Activated T-helper 17 cell treated with anti-CD3 and anti-CD28 coated beads, Interleukin-2, amount 50 U/mL, for 72 hours (primary cell): ENCODE measurements at regions not wholly inside any gene's neighbourhood (a gene's known extent, or its start where the extent isn't known, plus 50 kb on each side); places are given as distances from the start of the nearest gene placed in this dataset.

Experiments used
- ATAC-seq: fragments of 150-1000 bp; cut with Tn5 transposase; replicated peaks from 2 replicates; pipeline ENCODE4 v1.10.0; 2021; ENCODE audit warnings: mild to moderate bottlenecking, moderate library complexity
- H3K27ac Mint-ChIP-seq: one replicate; pipeline ENCODE4 v1.8.0; 2022; ENCODE audit warnings: mixed read lengths
- H3K27me3 Mint-ChIP-seq: one replicate; pipeline ENCODE4 v1.8.0; 2022; ENCODE audit warnings: mixed read lengths
- H3K36me3 Mint-ChIP-seq: one replicate; pipeline ENCODE4 v1.8.0; 2022; ENCODE audit warnings: low read depth, mild to moderate bottlenecking, mixed read lengths
- H3K4me1 Mint-ChIP-seq: one replicate; pipeline ENCODE4 v1.8.0; 2022; ENCODE audit warnings: mixed read lengths
- H3K4me3 Mint-ChIP-seq: one replicate; pipeline ENCODE4 v1.8.0; 2022; ENCODE audit warnings: mild to moderate bottlenecking, mixed read lengths
- H3K9me3 Mint-ChIP-seq: one replicate; pipeline ENCODE4 v1.8.0; 2022; ENCODE audit warnings: mixed read lengths

- no peak overlapping the region for H3K27ac Mint-ChIP-seq
- peaks cover 26% of the 10 kb centered on the region for H3K27me3 Mint-ChIP-seq
- H3K36me3 Mint-ChIP-seq, result no peaks in the 10 kb centered on the region
- no peak overlapping the region for H3K4me3 Mint-ChIP-seq
- H3K9me3 Mint-ChIP-seq, result no peaks in the 10 kb centered on the region
- no peak for ATAC-seq
- H3K4me1 Mint-ChIP-seq, result no peaks in the 10 kb centered on the region
Observed at GRCh38 chr3:184465883-184466412, 86.1 kb downstream of the CHRD start.

GRCh38 chr3:184466413-184466960, 86.6 kb downstream of the CHRD start:
- no peaks in the 10 kb centered on the region for H3K36me3 Mint-ChIP-seq
- peaks cover 25% of the 10 kb centered on the region for H3K27me3 Mint-ChIP-seq
- peak; percentile 16 for ATAC-seq
- H3K4me3 Mint-ChIP-seq, result no peak overlapping the region
- no peaks in the 10 kb centered on the region for H3K9me3 Mint-ChIP-seq
- no peak overlapping the region for H3K27ac Mint-ChIP-seq
- H3K4me1 Mint-ChIP-seq, result no peaks in the 10 kb centered on the region

- H3K27ac Mint-ChIP-seq, result no peak overlapping the region
- no peak for ATAC-seq
- no peak overlapping the region for H3K4me3 Mint-ChIP-seq
- H3K9me3 Mint-ChIP-seq, result no peaks in the 10 kb centered on the region
- no peaks in the 10 kb centered on the region for H3K36me3 Mint-ChIP-seq
- H3K27me3 Mint-ChIP-seq, result peaks cover 20% of the 10 kb centered on the region
- no peaks in the 10 kb centered on the region for H3K4me1 Mint-ChIP-seq
Observed at GRCh38 chr3:184467171-184467570, 87.3 kb downstream of the CHRD start.

- no peaks in the 10 kb centered on the region for H3K36me3 Mint-ChIP-seq
- H3K4me3 Mint-ChIP-seq, result no peak overlapping the region
- no peaks in the 10 kb centered on the region for H3K4me1 Mint-ChIP-seq
- no peak for ATAC-seq
- no peaks in the 10 kb centered on the region for H3K9me3 Mint-ChIP-seq
- no peak overlapping the region for H3K27ac Mint-ChIP-seq
- H3K27me3 Mint-ChIP-seq, result peaks cover 27% of the 10 kb centered on the region
Observed at GRCh38 chr3:184470551-184470950, 90.7 kb downstream of the CHRD start.

- H3K27ac Mint-ChIP-seq, result no peak overlapping the region
Observed at GRCh38 chr3:184471439-184471838, 90.1 kb upstream of the EPHB3 start.

GRCh38 chr3:184472723-184473428, 88.7 kb upstream of the EPHB3 start:
- ATAC-seq, result no peak
- no peaks in the 10 kb centered on the region for H3K4me1 Mint-ChIP-seq
- H3K9me3 Mint-ChIP-seq, result no peaks in the 10 kb centered on the region
- H3K4me3 Mint-ChIP-seq, result no peak overlapping the region
- H3K27me3 Mint-ChIP-seq, result peaks cover 31% of the 10 kb centered on the region
- H3K27ac Mint-ChIP-seq, result no peak overlapping the region
- H3K36me3 Mint-ChIP-seq, result no peaks in the 10 kb centered on the region

More at GRCh38 chr3:184471439-184471838, 90.1 kb upstream of the EPHB3 start:
- Mint-ChIP-seq H3K9me3 (no peaks in the 10 kb centered on the region), H3K4me1 (no peaks in the 10 kb centered on the region), H3K36me3 (no peaks in the 10 kb centered on the region), H3K4me3 (no peak overlapping the region), H3K27me3 (peaks cover 28% of the 10 kb centered on the region)
- no peak for ATAC-seq

- H3K4me1 Mint-ChIP-seq, result no peaks in the 10 kb centered on the region
- no peaks in the 10 kb centered on the region for H3K9me3 Mint-ChIP-seq
- H3K27ac Mint-ChIP-seq, result no peak overlapping the region
- no peaks in the 10 kb centered on the region for H3K36me3 Mint-ChIP-seq
- H3K4me3 Mint-ChIP-seq, result no peak overlapping the region
- H3K27me3 Mint-ChIP-seq, result peaks cover 34% of the 10 kb centered on the region
- ATAC-seq, result no peak
Observed at GRCh38 chr3:184474897-184475296, 86.7 kb upstream of the EPHB3 start.

- H3K4me3 Mint-ChIP-seq, result no peak overlapping the region
- H3K36me3 Mint-ChIP-seq, result no peaks in the 10 kb centered on the region
- no peak for ATAC-seq
- H3K27me3 Mint-ChIP-seq, result peaks cover 47% of the 10 kb centered on the region
- no peaks in the 10 kb centered on the region for H3K9me3 Mint-ChIP-seq
- no peak overlapping the region for H3K27ac Mint-ChIP-seq
- H3K4me1 Mint-ChIP-seq, result no peaks in the 10 kb centered on the region
Observed at GRCh38 chr3:184477940-184478339, 83.6 kb upstream of the EPHB3 start.

- no peaks in the 10 kb centered on the region for H3K36me3 Mint-ChIP-seq
- H3K4me1 Mint-ChIP-seq, result no peaks in the 10 kb centered on the region
- no peak for ATAC-seq
- no peak overlapping the region for H3K4me3 Mint-ChIP-seq
- H3K27me3 Mint-ChIP-seq, result peaks cover 37% of the 10 kb centered on the region
- H3K27ac Mint-ChIP-seq, result no peak overlapping the region
- no peaks in the 10 kb centered on the region for H3K9me3 Mint-ChIP-seq
Observed at GRCh38 chr3:184479426-184480126, 82.0 kb upstream of the EPHB3 start.

- no peaks in the 10 kb centered on the region for H3K36me3 Mint-ChIP-seq
- no peaks in the 10 kb centered on the region for H3K9me3 Mint-ChIP-seq
- H3K4me3 Mint-ChIP-seq, result no peak overlapping the region
- H3K27ac Mint-ChIP-seq, result no peak overlapping the region
- ATAC-seq, result no peak
- H3K4me1 Mint-ChIP-seq, result no peaks in the 10 kb centered on the region
- H3K27me3 Mint-ChIP-seq, result peaks cover 29% of the 10 kb centered on the region
Observed at GRCh38 chr3:184480831-184481230, 80.8 kb upstream of the EPHB3 start.

GRCh38 chr3:184481984-184482671, 79.5 kb upstream of the EPHB3 start:
- no peaks in the 10 kb centered on the region for H3K36me3 Mint-ChIP-seq
- H3K9me3 Mint-ChIP-seq, result no peaks in the 10 kb centered on the region
- no peak for ATAC-seq
- no peak overlapping the region for H3K4me3 Mint-ChIP-seq
- H3K4me1 Mint-ChIP-seq, result no peaks in the 10 kb centered on the region
- no peak overlapping the region for H3K27ac Mint-ChIP-seq
- H3K27me3 Mint-ChIP-seq, result peaks cover 25% of the 10 kb centered on the region

- Mint-ChIP-seq H3K36me3 (no peaks in the 10 kb centered on the region), H3K4me1 (no peaks in the 10 kb centered on the region), H3K4me3 (no peak overlapping the region), H3K27ac (no peak overlapping the region), H3K27me3 (peaks cover 32% of the 10 kb centered on the region), H3K9me3 (no peaks in the 10 kb centered on the region)
- no peak for ATAC-seq
Observed at GRCh38 chr3:184485241-184485640, 76.3 kb upstream of the EPHB3 start.

- Mint-ChIP-seq H3K9me3 (no peaks in the 10 kb centered on the region), H3K27ac (no peak overlapping the region), H3K36me3 (no peaks in the 10 kb centered on the region), H3K4me3 (no peak overlapping the region), H3K27me3 (peaks cover 29% of the 10 kb centered on the region), H3K4me1 (no peaks in the 10 kb centered on the region)
- no peak for ATAC-seq
Observed at GRCh38 chr3:184485906-184486305, 75.7 kb upstream of the EPHB3 start.

- H3K36me3 Mint-ChIP-seq, result no peaks in the 10 kb centered on the region
- H3K4me3 Mint-ChIP-seq, result no peak overlapping the region
- H3K27ac Mint-ChIP-seq, result no peak overlapping the region
- H3K27me3 Mint-ChIP-seq, result peaks cover 24% of the 10 kb centered on the region
- H3K9me3 Mint-ChIP-seq, result no peaks in the 10 kb centered on the region
- ATAC-seq, result no peak
- H3K4me1 Mint-ChIP-seq, result no peaks in the 10 kb centered on the region
Observed at GRCh38 chr3:184486614-184487013, 75.0 kb upstream of the EPHB3 start.
